ENCODE measurements at regions not wholly inside any gene's neighbourhood (a gene's known extent, or its start where the extent isn't known, plus 50 kb on each side); places are given as distances from the start of the nearest gene placed in this dataset.

DNA sequence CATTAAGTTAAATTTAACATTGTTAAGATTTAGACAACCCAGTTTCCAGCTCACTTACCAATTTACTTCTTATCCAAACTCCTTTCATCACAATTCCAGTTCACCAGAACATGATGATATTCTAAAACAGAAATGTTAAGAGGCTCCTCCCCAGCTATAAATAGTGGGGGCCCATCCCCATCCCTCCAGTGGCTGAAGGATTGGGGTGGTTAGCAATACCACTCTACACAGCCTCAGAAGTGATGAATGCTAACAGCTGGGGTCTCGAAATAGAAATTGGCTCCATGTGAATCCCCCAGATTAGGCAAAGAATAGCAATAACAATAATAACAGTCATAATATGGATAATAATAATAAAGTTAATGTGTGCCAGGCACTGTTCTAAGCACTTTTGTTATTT lies 97.9 kb upstream of the NCAM1 start:
- Mint-ChIP-seq H3K4me1 (ENCODE audit: low read depth) (no peaks in the 10 kb centered on the region), H3K27ac (no peak overlapping the region), H3K27me3 (peaks cover 2% of the 10 kb centered on the region), H3K36me3 (ENCODE audit: low read depth) (no peaks in the 10 kb centered on the region), H3K9me3 (peaks cover 8% of the 10 kb centered on the region), H3K4me3 (no peak overlapping the region)
- POLR2A ChIA-PET, result no interaction called here
- ATAC-seq, result no peak
- DNase-seq, result no peak
- CTCF ChIA-PET, result no interaction called here
- TF ChIP-seq, protein P1, sequence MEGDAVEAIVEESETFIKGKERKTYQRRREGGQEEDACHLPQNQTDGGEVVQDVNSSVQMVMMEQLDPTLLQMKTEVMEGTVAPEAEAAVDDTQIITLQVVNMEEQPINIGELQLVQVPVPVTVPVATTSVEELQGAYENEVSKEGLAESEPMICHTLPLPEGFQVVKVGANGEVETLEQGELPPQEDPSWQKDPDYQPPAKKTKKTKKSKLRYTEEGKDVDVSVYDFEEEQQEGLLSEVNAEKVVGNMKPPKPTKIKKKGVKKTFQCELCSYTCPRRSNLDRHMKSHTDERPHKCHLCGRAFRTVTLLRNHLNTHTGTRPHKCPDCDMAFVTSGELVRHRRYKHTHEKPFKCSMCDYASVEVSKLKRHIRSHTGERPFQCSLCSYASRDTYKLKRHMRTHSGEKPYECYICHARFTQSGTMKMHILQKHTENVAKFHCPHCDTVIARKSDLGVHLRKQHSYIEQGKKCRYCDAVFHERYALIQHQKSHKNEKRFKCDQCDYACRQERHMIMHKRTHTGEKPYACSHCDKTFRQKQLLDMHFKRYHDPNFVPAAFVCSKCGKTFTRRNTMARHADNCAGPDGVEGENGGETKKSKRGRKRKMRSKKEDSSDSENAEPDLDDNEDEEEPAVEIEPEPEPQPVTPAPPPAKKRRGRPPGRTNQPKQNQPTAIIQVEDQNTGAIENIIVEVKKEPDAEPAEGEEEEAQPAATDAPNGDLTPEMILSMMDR (IDR thresholded peaks at IDR 0.05), result no peak
- intact Hi-C loops (cut with micrococcal nuclease), result no loop called here

DNA sequence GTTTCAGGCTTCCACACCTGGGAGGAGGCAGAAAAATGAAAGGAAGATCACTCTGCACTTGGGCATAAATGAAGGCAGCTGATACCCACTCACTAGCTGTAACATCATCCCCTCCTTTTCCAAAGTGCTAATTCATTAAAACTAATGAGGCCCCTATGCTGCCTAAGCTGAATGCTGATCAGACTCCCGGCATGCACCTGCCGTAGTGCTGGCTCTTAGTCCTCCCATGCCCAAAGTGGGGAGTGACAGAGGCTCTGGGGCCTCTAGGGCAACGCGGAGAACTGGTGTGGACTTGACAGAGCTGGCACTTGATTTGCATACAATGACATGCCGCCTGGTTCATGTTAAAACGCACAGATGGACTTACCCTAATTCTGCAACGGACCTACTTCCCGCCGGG lies 96.5 kb upstream of the NCAM1 start:
- no peak for ATAC-seq
- CTCF ChIA-PET, result no interaction called here
- no peaks in the 10 kb centered on the region for H3K4me1 Mint-ChIP-seq (ENCODE audit: low read depth)
- H3K36me3 Mint-ChIP-seq (ENCODE audit: low read depth), result no peaks in the 10 kb centered on the region
- intact Hi-C loops (cut with micrococcal nuclease), result no loop called here
- H3K9me3 Mint-ChIP-seq, result peaks cover 5% of the 10 kb centered on the region
- POLR2A ChIA-PET, result no interaction called here
- H3K27me3 Mint-ChIP-seq, result peaks cover 2% of the 10 kb centered on the region
- TF ChIP-seq, protein P1 (IDR thresholded peaks at IDR 0.05), result no peak
- no peak overlapping the region for H3K27ac Mint-ChIP-seq
- no peak for DNase-seq
- no peak overlapping the region for H3K4me3 Mint-ChIP-seq

DNA sequence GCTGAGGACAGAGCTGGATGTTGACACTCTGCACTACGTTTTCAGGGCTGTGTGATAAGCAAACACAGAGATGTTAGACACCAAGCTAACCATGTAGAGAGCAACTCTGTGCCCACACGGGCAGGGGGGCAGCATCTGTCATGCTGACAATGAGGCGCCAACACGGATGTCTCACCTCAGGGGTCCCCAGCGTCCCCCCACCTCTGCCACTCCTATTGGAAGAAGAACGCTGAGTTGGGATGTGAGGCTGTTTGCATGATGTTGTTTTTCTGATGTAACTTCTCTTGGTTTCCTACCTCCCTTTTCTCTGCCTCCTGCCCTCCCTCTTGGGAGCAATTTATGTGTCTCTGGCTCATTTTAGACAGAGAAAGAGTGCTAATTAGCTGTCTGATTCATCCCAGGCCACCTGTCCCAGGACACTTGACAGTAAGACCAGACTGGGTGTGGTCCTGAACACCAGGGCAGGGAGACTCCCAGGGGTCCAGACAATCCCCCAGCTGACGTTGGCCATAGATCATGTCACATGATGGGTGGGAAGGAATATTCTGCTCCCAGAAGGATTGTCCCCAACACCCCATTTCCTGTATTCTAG lies 89.2 kb upstream of the NCAM1 start:
- ATAC-seq (no peak), DNase-seq (no peak)
- peaks cover 2% of the 10 kb centered on the region for H3K27me3 Mint-ChIP-seq
- CTCF ChIA-PET, result no interaction called here
- H3K36me3 Mint-ChIP-seq (ENCODE audit: low read depth), result no peaks in the 10 kb centered on the region
- intact Hi-C loops (cut with micrococcal nuclease), result no loop called here
- no peak overlapping the region for H3K4me3 Mint-ChIP-seq
- POLR2A ChIA-PET, result no interaction called here
- H3K4me1 Mint-ChIP-seq (ENCODE audit: low read depth), result no peaks in the 10 kb centered on the region
- TF ChIP-seq, protein P1 (IDR thresholded peaks at IDR 0.05), result no peak
- H3K9me3 Mint-ChIP-seq, result no peaks in the 10 kb centered on the region
- no peak overlapping the region for H3K27ac Mint-ChIP-seq

DNA sequence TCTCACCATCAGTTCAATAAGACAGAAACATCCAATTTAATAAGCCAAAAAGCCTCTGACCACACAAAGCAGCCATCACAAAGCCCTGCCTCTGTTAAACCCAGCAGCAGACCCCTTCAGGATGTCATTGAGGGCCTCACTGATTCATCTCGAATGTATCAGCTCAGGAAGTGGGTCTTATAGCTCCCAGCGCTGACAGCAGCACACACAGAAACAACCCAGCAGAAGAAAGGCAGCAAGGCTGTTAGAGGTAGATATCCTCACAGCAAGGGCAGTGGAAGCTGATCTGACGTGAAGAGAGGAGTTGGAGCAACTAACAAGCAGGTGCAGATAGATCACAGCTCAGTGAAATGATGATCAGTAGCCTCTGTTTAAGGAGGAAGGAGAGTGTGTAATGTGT lies 86.2 kb upstream of the NCAM1 start:
- H3K27ac Mint-ChIP-seq, result no peak overlapping the region
- ChIA-PET CTCF (no interaction called here), POLR2A (no interaction called here)
- H3K4me3 Mint-ChIP-seq, result no peak overlapping the region
- H3K4me1 Mint-ChIP-seq (ENCODE audit: low read depth), result no peaks in the 10 kb centered on the region
- no peak for ATAC-seq
- H3K27me3 Mint-ChIP-seq, result peaks cover 2% of the 10 kb centered on the region
- no peaks in the 10 kb centered on the region for H3K36me3 Mint-ChIP-seq (ENCODE audit: low read depth)
- DNase-seq, result no peak
- intact Hi-C loops (cut with micrococcal nuclease), result no loop called here
- no peaks in the 10 kb centered on the region for H3K9me3 Mint-ChIP-seq
- TF ChIP-seq, protein P1 (IDR thresholded peaks at IDR 0.05), result no peak

DNA sequence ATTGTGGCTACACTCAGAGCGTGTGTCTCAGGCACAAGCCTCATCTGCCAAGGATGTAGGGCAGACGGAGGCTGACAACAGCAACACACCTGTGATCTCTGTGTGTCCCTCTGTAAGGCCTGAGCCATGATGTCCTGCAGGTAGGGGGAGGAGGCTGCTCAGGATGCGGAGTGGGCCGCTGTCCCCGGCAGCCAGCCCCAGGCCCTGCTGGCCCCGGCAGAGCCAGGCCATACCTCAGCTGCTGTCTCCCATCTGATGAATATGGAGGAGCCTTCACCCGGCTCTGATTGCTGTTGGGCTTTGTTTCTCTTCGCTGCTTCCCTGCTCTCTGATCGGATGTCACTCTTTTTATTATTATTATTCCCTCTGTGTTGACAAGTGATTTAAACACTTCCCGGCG lies 83.6 kb upstream of the NCAM1 start:
- no peak overlapping the region for H3K27ac Mint-ChIP-seq
- H3K4me1 Mint-ChIP-seq (ENCODE audit: low read depth), result peaks cover 2% of the 10 kb centered on the region
- TF ChIP-seq, protein P1 (IDR thresholded peaks at IDR 0.05), result no peak
- no peaks in the 10 kb centered on the region for H3K36me3 Mint-ChIP-seq (ENCODE audit: low read depth)
- POLR2A ChIA-PET, result no interaction called here
- ATAC-seq (no peak), DNase-seq (no peak)
- H3K9me3 Mint-ChIP-seq, result peaks cover 1% of the 10 kb centered on the region
- peaks cover 2% of the 10 kb centered on the region for H3K27me3 Mint-ChIP-seq
- CTCF ChIA-PET, result no interaction called here
- H3K4me3 Mint-ChIP-seq, result no peak overlapping the region
- intact Hi-C loops (cut with micrococcal nuclease), result no loop called here

All from activated CD8-positive, alpha-beta T cell treated with anti-CD3 and anti-CD28 coated beads for 36 hours (primary cell).